ENCODE measurements at regions not wholly inside any gene's neighbourhood (a gene's known extent, or its start where the extent isn't known, plus 50 kb on each side); places are given as distances from the start of the nearest gene placed in this dataset.

DNA sequence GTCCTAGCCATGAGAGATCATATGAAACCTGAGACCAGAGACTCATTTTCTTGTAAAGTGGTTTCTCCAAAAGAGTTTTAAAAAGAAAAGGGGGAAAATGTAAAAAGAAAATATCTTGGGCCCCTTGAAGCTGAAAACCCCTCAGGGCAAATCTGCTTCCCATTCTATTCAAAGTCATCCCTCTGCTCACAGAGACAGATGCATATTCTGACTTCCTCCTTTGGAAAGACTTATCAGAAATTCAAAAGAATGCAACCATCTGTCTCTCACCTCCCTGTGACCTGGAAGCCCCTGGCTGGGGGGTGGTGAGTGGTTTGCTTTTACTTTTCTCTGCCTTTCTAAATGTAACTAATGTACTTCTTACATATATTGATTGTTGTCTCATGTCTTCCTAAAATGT lies 1154.8 kb downstream of the NSUN3 start:
- no peak for ATAC-seq
- no peak overlapping the region for H3K27ac Mint-ChIP-seq

DNA sequence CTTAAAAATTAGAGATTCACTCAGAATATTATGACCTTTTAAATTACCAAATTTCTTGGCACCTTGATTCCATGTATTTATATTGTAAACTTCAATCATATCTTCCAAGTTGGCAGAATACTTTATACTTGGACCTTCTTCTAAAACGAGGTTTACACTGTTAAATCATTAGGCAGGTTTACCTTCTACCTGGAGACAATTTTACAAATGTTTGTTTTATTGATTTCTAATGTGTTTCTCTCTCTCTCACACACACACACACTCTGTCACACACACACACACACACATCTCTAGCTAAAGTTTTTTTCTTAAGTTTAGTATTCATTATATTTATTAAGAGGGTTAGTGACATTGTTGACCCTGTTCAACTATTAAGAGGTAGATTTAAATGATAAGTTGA lies 1155.6 kb downstream of the NSUN3 start:
- Mint-ChIP-seq H3K4me1 (peaks cover 2% of the 10 kb centered on the region; the same call in 1 of the 3 replicates), H3K27me3 (ENCODE audit: insufficient read depth, low read depth, poor library complexity) (no peaks in the 10 kb centered on the region), H3K27ac (no peak overlapping the region), H3K9me3 (peaks cover 30% of the 10 kb centered on the region), H3K4me3 (no peak overlapping the region), H3K36me3 (ENCODE audit: low read depth) (peaks cover 30% of the 10 kb centered on the region; the same call in 2 of the 3 replicates)
- Histone ChIP-seq H3K9me2 (ENCODE audit: insufficient read depth) (no peaks in the 10 kb centered on the region), H3K27ac (ENCODE audit: low read depth) (no peak overlapping the region), H3K79me2 (replicated peaks; ENCODE audit: insufficient read depth) (no peaks in the 10 kb centered on the region), H3K4me2 (no peak overlapping the region), H3K36me3 (ENCODE audit: insufficient read depth) (peaks cover 8% of the 10 kb centered on the region; the same call in 1 of the 2 replicates), H3K4me1 (ENCODE audit: insufficient read depth) (0 out of 2 replicates have a peak, but pooled peaks cover 1% of the 10 kb centered on the region), H2AFZ (no peak overlapping the region), H4K20me1 (replicated peaks; ENCODE audit: insufficient read depth) (no peaks in the 10 kb centered on the region), H3K27me3 (ENCODE audit: insufficient read depth) (no peaks in the 10 kb centered on the region), H3F3A (replicated peaks; ENCODE audit: low read depth) (no peaks in the 10 kb centered on the region), H3K4me3 (no peak overlapping the region)
- DNase-seq (ENCODE audit: low spot score) (no peak), ATAC-seq (no peak)
- TF ChIP-seq, protein P1, sequence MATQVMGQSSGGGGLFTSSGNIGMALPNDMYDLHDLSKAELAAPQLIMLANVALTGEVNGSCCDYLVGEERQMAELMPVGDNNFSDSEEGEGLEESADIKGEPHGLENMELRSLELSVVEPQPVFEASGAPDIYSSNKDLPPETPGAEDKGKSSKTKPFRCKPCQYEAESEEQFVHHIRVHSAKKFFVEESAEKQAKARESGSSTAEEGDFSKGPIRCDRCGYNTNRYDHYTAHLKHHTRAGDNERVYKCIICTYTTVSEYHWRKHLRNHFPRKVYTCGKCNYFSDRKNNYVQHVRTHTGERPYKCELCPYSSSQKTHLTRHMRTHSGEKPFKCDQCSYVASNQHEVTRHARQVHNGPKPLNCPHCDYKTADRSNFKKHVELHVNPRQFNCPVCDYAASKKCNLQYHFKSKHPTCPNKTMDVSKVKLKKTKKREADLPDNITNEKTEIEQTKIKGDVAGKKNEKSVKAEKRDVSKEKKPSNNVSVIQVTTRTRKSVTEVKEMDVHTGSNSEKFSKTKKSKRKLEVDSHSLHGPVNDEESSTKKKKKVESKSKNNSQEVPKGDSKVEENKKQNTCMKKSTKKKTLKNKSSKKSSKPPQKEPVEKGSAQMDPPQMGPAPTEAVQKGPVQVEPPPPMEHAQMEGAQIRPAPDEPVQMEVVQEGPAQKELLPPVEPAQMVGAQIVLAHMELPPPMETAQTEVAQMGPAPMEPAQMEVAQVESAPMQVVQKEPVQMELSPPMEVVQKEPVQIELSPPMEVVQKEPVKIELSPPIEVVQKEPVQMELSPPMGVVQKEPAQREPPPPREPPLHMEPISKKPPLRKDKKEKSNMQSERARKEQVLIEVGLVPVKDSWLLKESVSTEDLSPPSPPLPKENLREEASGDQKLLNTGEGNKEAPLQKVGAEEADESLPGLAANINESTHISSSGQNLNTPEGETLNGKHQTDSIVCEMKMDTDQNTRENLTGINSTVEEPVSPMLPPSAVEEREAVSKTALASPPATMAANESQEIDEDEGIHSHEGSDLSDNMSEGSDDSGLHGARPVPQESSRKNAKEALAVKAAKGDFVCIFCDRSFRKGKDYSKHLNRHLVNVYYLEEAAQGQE (IDR thresholded peaks at IDR 0.05; ENCODE audit: unreplicated experiment): no peak
- TF ChIP-seq ZNF331 (CRISPR knock-in tag; IDR thresholded peaks at IDR 0.05; ENCODE audit: low read depth): no peak
- no peak for TF ChIP-seq CREB1 (CRISPR knock-in tag; IDR thresholded peaks at IDR 0.05; ENCODE audit: low read depth)
- TF ChIP-seq EZH2 (IDR thresholded peaks at IDR 0.05; ENCODE audit: low read depth, unreplicated experiment): no peak
- TF ChIP-seq POLR2AphosphoS5 (IDR thresholded peaks at IDR 0.05; ENCODE audit: low read depth): no peak
- TF ChIP-seq ZNF114 (CRISPR knock-in tag; IDR thresholded peaks at IDR 0.05): no peak
- no peak for TF ChIP-seq JUNB (IDR thresholded peaks at IDR 0.05; ENCODE audit: unreplicated experiment)
- no peak for TF ChIP-seq EZH2phosphoT487 (IDR thresholded peaks at IDR 0.05; ENCODE audit: unreplicated experiment)
- no peak for TF ChIP-seq STAT1 (IDR thresholded peaks at IDR 0.05; ENCODE audit: unreplicated experiment)
- TF ChIP-seq, protein P2, sequence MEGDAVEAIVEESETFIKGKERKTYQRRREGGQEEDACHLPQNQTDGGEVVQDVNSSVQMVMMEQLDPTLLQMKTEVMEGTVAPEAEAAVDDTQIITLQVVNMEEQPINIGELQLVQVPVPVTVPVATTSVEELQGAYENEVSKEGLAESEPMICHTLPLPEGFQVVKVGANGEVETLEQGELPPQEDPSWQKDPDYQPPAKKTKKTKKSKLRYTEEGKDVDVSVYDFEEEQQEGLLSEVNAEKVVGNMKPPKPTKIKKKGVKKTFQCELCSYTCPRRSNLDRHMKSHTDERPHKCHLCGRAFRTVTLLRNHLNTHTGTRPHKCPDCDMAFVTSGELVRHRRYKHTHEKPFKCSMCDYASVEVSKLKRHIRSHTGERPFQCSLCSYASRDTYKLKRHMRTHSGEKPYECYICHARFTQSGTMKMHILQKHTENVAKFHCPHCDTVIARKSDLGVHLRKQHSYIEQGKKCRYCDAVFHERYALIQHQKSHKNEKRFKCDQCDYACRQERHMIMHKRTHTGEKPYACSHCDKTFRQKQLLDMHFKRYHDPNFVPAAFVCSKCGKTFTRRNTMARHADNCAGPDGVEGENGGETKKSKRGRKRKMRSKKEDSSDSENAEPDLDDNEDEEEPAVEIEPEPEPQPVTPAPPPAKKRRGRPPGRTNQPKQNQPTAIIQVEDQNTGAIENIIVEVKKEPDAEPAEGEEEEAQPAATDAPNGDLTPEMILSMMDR (conservative IDR thresholded peaks at IDR 0.05; ENCODE audit: low read depth in 2 of 2): no peak

More for the DNA sequence above, 1154.8 kb downstream of the NSUN3 start:
- Histone ChIP-seq H3K36me3 (ENCODE audit: insufficient read depth) (peaks cover 8% of the 10 kb centered on the region; the same call in 1 of the 2 replicates), H3K79me2 (replicated peaks; ENCODE audit: insufficient read depth) (no peaks in the 10 kb centered on the region), H3K27ac (ENCODE audit: low read depth) (no peak overlapping the region), H3K27me3 (ENCODE audit: insufficient read depth) (no peaks in the 10 kb centered on the region), H3K9me2 (ENCODE audit: insufficient read depth) (no peaks in the 10 kb centered on the region), H3K4me1 (ENCODE audit: insufficient read depth) (0 out of 2 replicates have a peak, but pooled peaks cover 3% of the 10 kb centered on the region), H4K20me1 (replicated peaks; ENCODE audit: insufficient read depth) (no peaks in the 10 kb centered on the region), H2AFZ (no peak overlapping the region), H3K4me2 (no peak overlapping the region), H3F3A (replicated peaks; ENCODE audit: low read depth) (no peaks in the 10 kb centered on the region), H3K4me3 (no peak overlapping the region)
- Mint-ChIP-seq H3K4me1 (peaks cover 5% of the 10 kb centered on the region; the same call in 1 of the 3 replicates), H3K9me3 (peaks cover 32% of the 10 kb centered on the region), H3K4me3 (no peak overlapping the region), H3K27me3 (ENCODE audit: insufficient read depth, low read depth, poor library complexity) (no peaks in the 10 kb centered on the region), H3K36me3 (ENCODE audit: low read depth) (peaks cover 34% of the 10 kb centered on the region; the same call in 2 of the 3 replicates)
- DNase-seq (ENCODE audit: low spot score): no peak
- TF ChIP-seq ZNF114 (CRISPR knock-in tag; IDR thresholded peaks at IDR 0.05) (no peak), STAT1 (IDR thresholded peaks at IDR 0.05; ENCODE audit: unreplicated experiment) (no peak), EZH2phosphoT487 (IDR thresholded peaks at IDR 0.05; ENCODE audit: unreplicated experiment) (no peak), ZNF331 (CRISPR knock-in tag; IDR thresholded peaks at IDR 0.05; ENCODE audit: low read depth) (no peak)
- TF ChIP-seq, protein P2 (conservative IDR thresholded peaks at IDR 0.05; ENCODE audit: low read depth in 2 of 2): no peak

Data from GM23338 (cell line).